GM12873 (cell line): ENCODE measurements at regions not wholly inside any gene's neighbourhood (a gene's known extent, or its start where the extent isn't known, plus 50 kb on each side); places are given as distances from the start of the nearest gene placed in this dataset.

Source experiments
- TF ChIP-seq, protein P1 (sequence below): IDR thresholded peaks from 2 replicates; pipeline ENCODE4 v1.5.1; 2012; ENCODE audit warnings: low read depth, mild to moderate bottlenecking, moderate library complexity, low read length, control low read depth; ENCODE audit not compliant: insufficient read depth; ENCODE audit errors: missing control alignments

DNA sequence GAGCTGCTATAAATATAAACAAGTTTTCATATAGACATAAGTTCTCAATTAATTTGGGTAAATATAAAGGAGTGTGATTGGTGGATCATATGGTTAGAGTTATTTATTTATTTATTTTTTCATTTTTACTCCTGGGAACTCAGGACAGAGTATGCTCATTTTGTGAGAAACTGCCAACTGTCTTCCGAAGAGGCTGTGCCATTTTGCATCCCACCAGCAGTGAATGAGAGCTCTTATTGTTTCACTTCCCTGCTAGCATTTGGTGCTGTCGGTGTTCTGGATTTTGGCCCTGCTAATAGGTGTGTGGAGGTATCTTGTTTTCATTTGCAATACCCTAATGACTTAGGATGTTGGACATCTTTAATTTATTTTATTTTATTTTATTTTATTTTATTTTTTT is 50.4 kb upstream of the XPO1 start:
- TF ChIP-seq, protein P1, sequence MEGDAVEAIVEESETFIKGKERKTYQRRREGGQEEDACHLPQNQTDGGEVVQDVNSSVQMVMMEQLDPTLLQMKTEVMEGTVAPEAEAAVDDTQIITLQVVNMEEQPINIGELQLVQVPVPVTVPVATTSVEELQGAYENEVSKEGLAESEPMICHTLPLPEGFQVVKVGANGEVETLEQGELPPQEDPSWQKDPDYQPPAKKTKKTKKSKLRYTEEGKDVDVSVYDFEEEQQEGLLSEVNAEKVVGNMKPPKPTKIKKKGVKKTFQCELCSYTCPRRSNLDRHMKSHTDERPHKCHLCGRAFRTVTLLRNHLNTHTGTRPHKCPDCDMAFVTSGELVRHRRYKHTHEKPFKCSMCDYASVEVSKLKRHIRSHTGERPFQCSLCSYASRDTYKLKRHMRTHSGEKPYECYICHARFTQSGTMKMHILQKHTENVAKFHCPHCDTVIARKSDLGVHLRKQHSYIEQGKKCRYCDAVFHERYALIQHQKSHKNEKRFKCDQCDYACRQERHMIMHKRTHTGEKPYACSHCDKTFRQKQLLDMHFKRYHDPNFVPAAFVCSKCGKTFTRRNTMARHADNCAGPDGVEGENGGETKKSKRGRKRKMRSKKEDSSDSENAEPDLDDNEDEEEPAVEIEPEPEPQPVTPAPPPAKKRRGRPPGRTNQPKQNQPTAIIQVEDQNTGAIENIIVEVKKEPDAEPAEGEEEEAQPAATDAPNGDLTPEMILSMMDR, result no peak
